Psoas muscle (tissue), 7 donors: ENCODE measurements at regions not wholly inside any gene's neighbourhood (a gene's known extent, or its start where the extent isn't known, plus 50 kb on each side); places are given as distances from the start of the nearest gene placed in this dataset.
"Not testable (repeated sequence)": the region's sequence is repeated elsewhere in the genome, so short reads cannot be mapped to it uniquely, and the experiment has no call there.

Experiments
- ATAC-seq, 4 donors: fragments of 200-7000 bp; cut with Tn5 transposase; one replicate each; pipeline ENCODE4 v1.9.1; 2020; ENCODE audit warnings: moderate library complexity in 3 of 4, mild to moderate bottlenecking in 2 of 4
- DNase-seq, 2 donors: peaks; one replicate each; pipeline ENCODE4 v3.0.0-alpha.2; 2020
- H3K27ac ChIP-seq: fragments of 200-600 bp; one replicate; pipeline ENCODE4 v1.8.0; 2022
- H3K27me3 ChIP-seq, 3 donors: fragments of 200-600 bp in 1 of 3; one replicate each; pipeline versions ENCODE4 v1.6.1 to v1.8.0; 2013 to 2022; ENCODE audit warnings: low read length in 2 of 3, mild to moderate bottlenecking in 2 of 3, moderate library complexity in 1 of 3; ENCODE audit not compliant: insufficient read depth in 3 of 3
- H3K36me3 ChIP-seq, 2 donors: fragments of 200-600 bp in 1 of 2; one replicate each; pipeline versions ENCODE4 v1.6.1 to v1.8.0; 2013 to 2022; ENCODE audit warnings: low read depth in 1 of 2, mild to moderate bottlenecking in 1 of 2, moderate library complexity in 1 of 2; ENCODE audit not compliant: insufficient read depth in 1 of 2
- H3K4me1 ChIP-seq: fragments of 200-600 bp; one replicate; pipeline ENCODE4 v1.8.0; 2022
- H3K4me3 ChIP-seq: fragments of 200-600 bp; one replicate; pipeline ENCODE4 v1.8.0; 2022; ENCODE audit warnings: mild to moderate bottlenecking
- H3K9me3 ChIP-seq: fragments of 200-600 bp; one replicate; pipeline ENCODE4 v1.8.0; 2022
- CTCF ChIP-seq: fragments of 200-600 bp; IDR thresholded peaks from one replicate; pipeline ENCODE4 v1.8.0; 2022; ENCODE audit warnings: antibody characterized with exemption
- WGBS, 3 donors: extraction: QIAGEN DNeasy Blood & Tissue Kit; methylation state at CpG; one replicate each; pipeline versions ENCODE4 v1.1.6 to v1.1.7; 2013; 5-methylcytosine and 5-hydroxymethylcytosine counted together
- intact Hi-C, 2 donors: fragments of 100-400 bp; cut with DNase I; formaldehyde crosslinking; loops; one replicate each; pipeline versions ENCODE4 v1.11.0 to v1.14.2; 2022
- donor health status: healthy with polysubstance abuse.
- donor health status: DM: no; HTN: no; CAD: no; lungs with moderate emphysema.
- donor health status: Bipolar disorder and iron deficiency.
- donor health status: healthy.
- donor health status: DM: yes; HTN: yes; CAD: no.
- donor health status: DM: no; HTN: no; CAD: no.
- donor health status: DM: yes; HTN: yes; CAD: no.

GRCh38 chr6:27854421-27854820 is 57.8 kb downstream of the OR2B2 start:
- no peak overlapping the region for H3K27ac ChIP-seq
- intact Hi-C loops, result no loop called here
- H3K36me3 ChIP-seq, result no peaks in the 10 kb centered on the region
- H3K4me3 ChIP-seq, result no peak overlapping the region
- H3K4me1 ChIP-seq, result no peaks in the 10 kb centered on the region
- DNase-seq, result no peak
- no peaks in the 10 kb centered on the region for H3K27me3 ChIP-seq
- TF ChIP-seq CTCF, result no peak
- ATAC-seq, result no peak
- WGBS, 3 donors, result 73 to 88% (median 81%) methylated on average over 1 of the region's 1 CpG
- no peaks in the 10 kb centered on the region for H3K9me3 ChIP-seq

- Histone ChIP-seq H3K4me3 (no peak overlapping the region), H3K27me3 (no peaks in the 10 kb centered on the region), H3K4me1 (no peaks in the 10 kb centered on the region), H3K9me3 (no peaks in the 10 kb centered on the region), H3K36me3 (no peaks in the 10 kb centered on the region), H3K27ac (no peak overlapping the region)
- intact Hi-C loops, result no loop called here
- no peak for TF ChIP-seq CTCF
- DNase-seq (no peak), ATAC-seq (no peak)
These were observed 60.8 kb downstream of the OR2B2 start for GRCh38 chr6:27851440-27851839.

- H3K36me3 ChIP-seq, H3K27me3 ChIP-seq, DNase-seq, intact Hi-C loops, H3K4me1 ChIP-seq, H3K4me3 ChIP-seq, ATAC-seq, H3K9me3 ChIP-seq, H3K27ac ChIP-seq: not testable (repeated sequence)
- WGBS, 3 donors, result 96 to 99% (median 97%) methylated on average over 9 of the region's 9 CpGs
These were observed 63.2 kb downstream of the OR2B2 start for GRCh38 chr6:27849001-27849400.

- H3K36me3 ChIP-seq, result no peaks in the 10 kb centered on the region
- no peak for TF ChIP-seq CTCF
- 94 to 98% (median 97%) methylated on average over 3 of the region's 3 CpGs for WGBS, 3 donors
- H3K9me3 ChIP-seq, result no peaks in the 10 kb centered on the region
- no peaks in the 10 kb centered on the region for H3K27me3 ChIP-seq
- no peak overlapping the region for H3K4me3 ChIP-seq
- intact Hi-C loops, result no loop called here
- DNase-seq (no peak), ATAC-seq (no peak)
- no peak overlapping the region for H3K27ac ChIP-seq
- H3K4me1 ChIP-seq, result no peaks in the 10 kb centered on the region
These were observed 64.5 kb downstream of the OR2B2 start for GRCh38 chr6:27847706-27848105.

- intact Hi-C loops, result no loop called here
- no peak for ATAC-seq
These were observed 71.6 kb downstream of the OR2B2 start for GRCh38 chr6:27840572-27840971.

More at GRCh38 chr6:27840572-27840971, 71.6 kb downstream of the OR2B2 start:
- peaks cover 18% of the 10 kb centered on the region for H3K4me1 ChIP-seq
- WGBS, 3 donors, result 98 to 100% (median 99%) methylated on average over 3 of the region's 3 CpGs
- H3K27ac ChIP-seq, result no peak overlapping the region
- TF ChIP-seq CTCF, result no peak
- H3K4me3 ChIP-seq, result no peak overlapping the region
- no peak for DNase-seq
- H3K9me3 ChIP-seq, result no peaks in the 10 kb centered on the region
- H3K36me3 ChIP-seq, result no peaks in the 10 kb centered on the region
- H3K27me3 ChIP-seq, result peaks cover 0 to 3% (median 0%) of the 10 kb centered on the region in 3 donors
